ENCODE measurements at regions not wholly inside any gene's neighbourhood (a gene's known extent, or its start where the extent isn't known, plus 50 kb on each side); places are given as distances from the start of the nearest gene placed in this dataset.
"Not testable (repeated sequence)": the region's sequence is repeated elsewhere in the genome, so short reads cannot be mapped to it uniquely, and the experiment has no call there.

- no peaks in the 10 kb centered on the region for H3K27me3 ChIP-seq (ENCODE audit: control insufficient read depth, insufficient read depth, low read length)
- WGBS (ENCODE audit: insufficient coverage) = 77% methylated on average over 1 of the region's 2 CpGs
- peaks cover 12% of the 10 kb centered on the region for H3K4me1 ChIP-seq (ENCODE audit: control insufficient read depth, insufficient read depth, low read length)
- H3K36me3 ChIP-seq (ENCODE audit: control insufficient read depth, insufficient read depth, low read length) = no peaks in the 10 kb centered on the region
- H3K4me3 ChIP-seq (ENCODE audit: low read length) = no peak overlapping the region
- DNase-seq = no peak
- no peak overlapping the region for H3K27ac ChIP-seq (ENCODE audit: low read length)
- H3K9me3 ChIP-seq (replicated peaks; ENCODE audit: control insufficient read depth, low read depth, low read length) = no peaks in the 10 kb centered on the region
These were observed 474.3 kb upstream of the CAMK1G start for GRCh38 chr1:209109001-209109785.

GRCh38 chr1:209113521-209113920 lies 470.0 kb upstream of the CAMK1G start:
- Histone ChIP-seq H3K36me3 (ENCODE audit: control insufficient read depth, insufficient read depth, low read length) (no peaks in the 10 kb centered on the region), H3K27me3 (ENCODE audit: control insufficient read depth, insufficient read depth, low read length) (no peaks in the 10 kb centered on the region), H3K9me3 (replicated peaks; ENCODE audit: control insufficient read depth, low read depth, low read length) (no peaks in the 10 kb centered on the region), H3K27ac (ENCODE audit: low read length) (no peak overlapping the region), H3K4me1 (ENCODE audit: control insufficient read depth, insufficient read depth, low read length) (no peaks in the 10 kb centered on the region), H3K4me3 (ENCODE audit: low read length) (no peak overlapping the region)
- DNase-seq = no peak
- WGBS (ENCODE audit: insufficient coverage) = 48% methylated on average over 2 of the region's 5 CpGs

- H3K36me3 ChIP-seq (ENCODE audit: control insufficient read depth, insufficient read depth, low read length) = no peaks in the 10 kb centered on the region
- H3K27ac ChIP-seq (ENCODE audit: low read length) = no peak overlapping the region
- no CpG with 5 or more reads among the region's 1 CpG for WGBS (ENCODE audit: insufficient coverage)
- H3K9me3 ChIP-seq (replicated peaks; ENCODE audit: control insufficient read depth, low read depth, low read length) = no peaks in the 10 kb centered on the region
- no peak overlapping the region for H3K4me3 ChIP-seq (ENCODE audit: low read length)
- no peaks in the 10 kb centered on the region for H3K4me1 ChIP-seq (ENCODE audit: control insufficient read depth, insufficient read depth, low read length)
- H3K27me3 ChIP-seq (ENCODE audit: control insufficient read depth, insufficient read depth, low read length) = no peaks in the 10 kb centered on the region
- DNase-seq = no peak
These were observed 466.8 kb upstream of the CAMK1G start for GRCh38 chr1:209116705-209117104.

- H3K27me3 ChIP-seq (ENCODE audit: control insufficient read depth, insufficient read depth, low read length) = no peaks in the 10 kb centered on the region
- H3K4me1 ChIP-seq (ENCODE audit: control insufficient read depth, insufficient read depth, low read length) = no peaks in the 10 kb centered on the region
- no peak overlapping the region for H3K27ac ChIP-seq (ENCODE audit: low read length)
- H3K36me3 ChIP-seq (ENCODE audit: control insufficient read depth, insufficient read depth, low read length) = no peaks in the 10 kb centered on the region
- WGBS (ENCODE audit: insufficient coverage) = 52% methylated on average over 2 of the region's 2 CpGs
- no peak overlapping the region for H3K4me3 ChIP-seq (ENCODE audit: low read length)
- H3K9me3 ChIP-seq (replicated peaks; ENCODE audit: control insufficient read depth, low read depth, low read length) = no peaks in the 10 kb centered on the region
- DNase-seq = no peak
These were observed 459.9 kb upstream of the CAMK1G start for GRCh38 chr1:209123601-209124000.

GRCh38 chr1:209129091-209129490 lies 454.4 kb upstream of the CAMK1G start:
- not testable (repeated sequence) for H3K9me3 ChIP-seq (replicated peaks; ENCODE audit: control insufficient read depth, low read depth, low read length); H3K36me3 ChIP-seq (ENCODE audit: control insufficient read depth, insufficient read depth, low read length); H3K4me1 ChIP-seq (ENCODE audit: control insufficient read depth, insufficient read depth, low read length); H3K27me3 ChIP-seq (ENCODE audit: control insufficient read depth, insufficient read depth, low read length); H3K27ac ChIP-seq (ENCODE audit: low read length); H3K4me3 ChIP-seq (ENCODE audit: low read length); DNase-seq
- 100% methylated on average over 1 of the region's 32 CpGs for WGBS (ENCODE audit: insufficient coverage)

- Histone ChIP-seq H3K27ac (ENCODE audit: low read length) (no peak overlapping the region), H3K36me3 (ENCODE audit: control insufficient read depth, insufficient read depth, low read length) (no peaks in the 10 kb centered on the region), H3K9me3 (replicated peaks; ENCODE audit: control insufficient read depth, low read depth, low read length) (no peaks in the 10 kb centered on the region), H3K4me3 (ENCODE audit: low read length) (no peak overlapping the region), H3K4me1 (ENCODE audit: control insufficient read depth, insufficient read depth, low read length) (peaks cover 3% of the 10 kb centered on the region), H3K27me3 (ENCODE audit: control insufficient read depth, insufficient read depth, low read length) (no peaks in the 10 kb centered on the region)
- WGBS (ENCODE audit: insufficient coverage) = 67% methylated on average over 3 of the region's 7 CpGs
- DNase-seq = no peak
These were observed 452.6 kb upstream of the CAMK1G start for GRCh38 chr1:209130886-209131285.

- H3K9me3 ChIP-seq (replicated peaks; ENCODE audit: control insufficient read depth, low read depth, low read length) = no peaks in the 10 kb centered on the region
- no peaks in the 10 kb centered on the region for H3K36me3 ChIP-seq (ENCODE audit: control insufficient read depth, insufficient read depth, low read length)
- H3K27ac ChIP-seq (ENCODE audit: low read length) = no peak overlapping the region
- peaks cover 3% of the 10 kb centered on the region for H3K4me1 ChIP-seq (ENCODE audit: control insufficient read depth, insufficient read depth, low read length)
- peak; percentile 29 for DNase-seq
- WGBS (ENCODE audit: insufficient coverage) = 33% methylated on average over 11 of the region's 17 CpGs
- H3K27me3 ChIP-seq (ENCODE audit: control insufficient read depth, insufficient read depth, low read length) = no peaks in the 10 kb centered on the region
- no peak overlapping the region for H3K4me3 ChIP-seq (ENCODE audit: low read length)
These were observed 450.6 kb upstream of the CAMK1G start for GRCh38 chr1:209132736-209133467.

GRCh38 chr1:209134001-209134400 lies 449.5 kb upstream of the CAMK1G start:
- no peak overlapping the region for H3K4me3 ChIP-seq (ENCODE audit: low read length)
- H3K4me1 ChIP-seq (ENCODE audit: control insufficient read depth, insufficient read depth, low read length) = peaks cover 3% of the 10 kb centered on the region

GRCh38 chr1:209143916-209144315 lies 439.6 kb upstream of the CAMK1G start:
- WGBS (ENCODE audit: insufficient coverage) = no CpG with 5 or more reads among the region's 1 CpG
- no peak overlapping the region for H3K4me3 ChIP-seq (ENCODE audit: low read length)

More at GRCh38 chr1:209134001-209134400, 449.5 kb upstream of the CAMK1G start:
- no peak overlapping the region for H3K27ac ChIP-seq (ENCODE audit: low read length)
- no peak for DNase-seq
- H3K27me3 ChIP-seq (ENCODE audit: control insufficient read depth, insufficient read depth, low read length) = no peaks in the 10 kb centered on the region
- 60% methylated on average over 1 of the region's 5 CpGs for WGBS (ENCODE audit: insufficient coverage)
- H3K36me3 ChIP-seq (ENCODE audit: control insufficient read depth, insufficient read depth, low read length) = no peaks in the 10 kb centered on the region
- no peaks in the 10 kb centered on the region for H3K9me3 ChIP-seq (replicated peaks; ENCODE audit: control insufficient read depth, low read depth, low read length)

GRCh38 chr1:209150114-209150513 lies 433.4 kb upstream of the CAMK1G start:
- H3K4me1 ChIP-seq (ENCODE audit: control insufficient read depth, insufficient read depth, low read length) = peaks cover 3% of the 10 kb centered on the region
- no peak overlapping the region for H3K4me3 ChIP-seq (ENCODE audit: low read length)
- no peaks in the 10 kb centered on the region for H3K36me3 ChIP-seq (ENCODE audit: control insufficient read depth, insufficient read depth, low read length)
- no peaks in the 10 kb centered on the region for H3K9me3 ChIP-seq (replicated peaks; ENCODE audit: control insufficient read depth, low read depth, low read length)
- WGBS (ENCODE audit: insufficient coverage) = no CpG with 5 or more reads among the region's 3 CpGs
- no peaks in the 10 kb centered on the region for H3K27me3 ChIP-seq (ENCODE audit: control insufficient read depth, insufficient read depth, low read length)
- peak; percentile 74 for DNase-seq
- H3K27ac ChIP-seq (ENCODE audit: low read length) = no peak overlapping the region

More at GRCh38 chr1:209143916-209144315, 439.6 kb upstream of the CAMK1G start:
- H3K27me3 ChIP-seq (ENCODE audit: control insufficient read depth, insufficient read depth, low read length) = no peaks in the 10 kb centered on the region
- no peak for DNase-seq
- no peaks in the 10 kb centered on the region for H3K36me3 ChIP-seq (ENCODE audit: control insufficient read depth, insufficient read depth, low read length)
- H3K27ac ChIP-seq (ENCODE audit: low read length) = no peak overlapping the region
- no peaks in the 10 kb centered on the region for H3K9me3 ChIP-seq (replicated peaks; ENCODE audit: control insufficient read depth, low read depth, low read length)
- no peaks in the 10 kb centered on the region for H3K4me1 ChIP-seq (ENCODE audit: control insufficient read depth, insufficient read depth, low read length)
